H1 (cell line): ENCODE measurements at regions not wholly inside any gene's neighbourhood (a gene's known extent, or its start where the extent isn't known, plus 50 kb on each side); places are given as distances from the start of the nearest gene placed in this dataset.

ENCODE experiments used
- CTCF ChIA-PET: fragments of 300-600 bp; sonication (Branson Sonifier 250); formaldehyde crosslinking; loops from one replicate; lab custom pipeline; 2021; ENCODE audit not compliant: partially characterized antibody; lab: Charles Lee
- POLR2A ChIA-PET: fragments of 300-600 bp; sonication (Branson Sonifier 250); formaldehyde crosslinking; loops from one replicate; lab custom pipeline; 2021; ENCODE audit warnings: inconsistent platforms; ENCODE audit not compliant: partially characterized antibody; lab: Charles Lee
- DNase-seq, 2 experiments: peaks; one replicate each; pipeline versions ENCODE4 v3.0.0 to v3.0.0-alpha.2; 2010 to 2022; ENCODE audit warnings: low spot score in 2 of 2, low read depth in 1 of 2, mixed read lengths in 1 of 2
- FAIRE-seq: peaks from 2 replicates; lab custom pipeline; 2011; peaks lifted over from hg19 to GRCh38; lab: Jason Lieb, UNC
- H2AFZ ChIP-seq: 2 replicates; pipeline ENCODE4 v1.8.1; 2012; ENCODE audit warnings: low read length, inconsistent platforms
- H2AK5ac ChIP-seq: 2 replicates; pipeline ENCODE4 v1.6.1; 2013; ENCODE audit warnings: low read depth, low read length
- H2BK120ac ChIP-seq: replicated peaks from 2 replicates; pipeline ENCODE3; 2013; ENCODE audit warnings: low read depth, low read length, inconsistent platforms
- H2BK12ac ChIP-seq: 2 replicates; pipeline ENCODE4 v1.6.1; 2013; ENCODE audit warnings: low read depth, low read length
- H2BK15ac ChIP-seq: 2 replicates; pipeline ENCODE4 v1.6.1; 2013; ENCODE audit warnings: low read length
- H2BK20ac ChIP-seq: 2 replicates; pipeline ENCODE4 v1.6.1; 2013; ENCODE audit warnings: low read length
- H2BK5ac ChIP-seq: 2 replicates; pipeline ENCODE4 v1.6.1; 2013; ENCODE audit warnings: low read depth, low read length
- H3K14ac ChIP-seq: 2 replicates; pipeline ENCODE4 v1.6.1; 2013; ENCODE audit warnings: inconsistent platforms; ENCODE audit not compliant: insufficient read length
- H3K18ac ChIP-seq: 2 replicates; pipeline ENCODE4 v1.6.1; 2013; ENCODE audit warnings: low read length; ENCODE audit errors: extremely low read depth
- H3K23ac ChIP-seq: 2 replicates; pipeline ENCODE4 v1.6.1; 2013; ENCODE audit warnings: inconsistent platforms; ENCODE audit not compliant: insufficient read length
- H3K23me2 ChIP-seq: 2 replicates; pipeline ENCODE4 v1.6.1; 2013; ENCODE audit warnings: low read depth, low read length
- H3K27ac ChIP-seq: 2 replicates; pipeline ENCODE4 v1.6.1; 2011; ENCODE audit warnings: low read depth, low read length, inconsistent platforms
- H3K27me3 ChIP-seq, 4 experiments: replicated peaks in 1 of 4; 1 replicate in 1 of 4; 2 replicates in 3 of 4; pipeline versions ENCODE4 v1.6.1 to v1.8.1; 2011 to 2013; ENCODE audit warnings: low read length in 3 of 4, mild to moderate bottlenecking in 3 of 4, inconsistent platforms in 2 of 4, mixed read lengths in 2 of 4, moderate library complexity in 1 of 4; ENCODE audit not compliant: control insufficient read depth in 3 of 4, insufficient read depth in 3 of 4; ENCODE audit errors: extremely low read depth in 1 of 4
- H3K36me3 ChIP-seq, 4 experiments: 2 replicates each; pipeline versions ENCODE4 v1.6.1 to v1.8.1; 2011 to 2013; ENCODE audit warnings: mild to moderate bottlenecking in 4 of 4, low read length in 3 of 4, moderate library complexity in 2 of 4, control low read depth in 1 of 4, inconsistent platforms in 1 of 4; ENCODE audit not compliant: insufficient read depth in 4 of 4, control insufficient read depth in 2 of 4
- H3K4ac ChIP-seq: replicated peaks from 2 replicates; pipeline ENCODE3; 2013; ENCODE audit warnings: low read length, low read depth, mixed read lengths, inconsistent platforms; ENCODE audit not compliant: insufficient read length
- H3K4me1 ChIP-seq, 4 experiments: replicated peaks in 1 of 4; 1 replicate in 1 of 4; 2 replicates in 3 of 4; pipeline versions ENCODE4 v1.6.1 to v1.8.1; 2011 to 2013; ENCODE audit warnings: low read length in 3 of 4, inconsistent platforms in 2 of 4, mixed read lengths in 1 of 4; ENCODE audit not compliant: insufficient read depth in 4 of 4, control insufficient read depth in 3 of 4
- H3K4me2 ChIP-seq, 2 experiments: 2 replicates each; pipeline versions ENCODE4 v1.6.1 to v1.8.1; 2011 to 2013; ENCODE audit warnings: low read depth in 2 of 2, low read length in 2 of 2, control low read depth in 1 of 2, inconsistent platforms in 1 of 2, mild to moderate bottlenecking in 1 of 2; ENCODE audit not compliant: insufficient read depth in 1 of 2
- H3K4me3 ChIP-seq, 4 experiments: fragments of 200-600, 300-600 bp in 1 of 4; sonication (generic), shearing (Covaris generic), sonication (Bioruptor Twin) in 1 of 4; 2 replicates each; pipeline versions ENCODE4 v1.5.1 to v1.8.1; 2011 to 2016; ENCODE audit warnings: low read length in 4 of 4, low read depth in 3 of 4, control low read depth in 2 of 4, inconsistent platforms in 2 of 4, mild to moderate bottlenecking in 2 of 4, mixed read lengths in 1 of 4, moderate library complexity in 1 of 4; ENCODE audit not compliant: insufficient read depth in 2 of 4; ENCODE audit errors: extremely low read depth in 1 of 4
- H3K56ac ChIP-seq: replicated peaks from 2 replicates; pipeline ENCODE3; 2013; ENCODE audit warnings: low read depth, mild to moderate bottlenecking, mixed read lengths, low read length, inconsistent platforms; ENCODE audit not compliant: insufficient read length
- H3K79me1 ChIP-seq: 2 replicates; pipeline ENCODE4 v1.6.1; 2013; ENCODE audit warnings: low read depth, low read length, control low read depth
- H3K79me2 ChIP-seq, 2 experiments: 2 replicates each; pipeline versions ENCODE4 v1.6.1 to v1.8.1; 2012 to 2013; ENCODE audit warnings: low read length in 2 of 2, mild to moderate bottlenecking in 2 of 2, inconsistent platforms in 1 of 2; ENCODE audit not compliant: insufficient read depth in 2 of 2, control insufficient read depth in 1 of 2
- H3K9ac ChIP-seq, 4 experiments: replicated peaks in 1 of 4; 1 replicate in 1 of 4; 2 replicates in 3 of 4; pipeline versions ENCODE4 v1.6.1 to v1.8.1; 2011 to 2013; ENCODE audit warnings: low read depth in 3 of 4, low read length in 3 of 4, control low read depth in 2 of 4, mild to moderate bottlenecking in 2 of 4, moderate library complexity in 2 of 4, inconsistent platforms in 1 of 4; ENCODE audit errors: extremely low read depth in 1 of 4
- H3K9me3 ChIP-seq, 2 experiments: 2 replicates each; pipeline versions ENCODE4 v1.6.1 to v1.8.1; 2012 to 2013; ENCODE audit warnings: mild to moderate bottlenecking in 2 of 2, moderate library complexity in 2 of 2, control low read depth in 1 of 2, inconsistent platforms in 1 of 2, low read depth in 1 of 2, low read length in 1 of 2, mixed read lengths in 1 of 2; ENCODE audit not compliant: insufficient read depth in 2 of 2
- H4K20me1 ChIP-seq, 2 experiments: replicated peaks in 1 of 2; 2 replicates each; pipeline versions ENCODE3 to v1.8.1; 2011 to 2013; ENCODE audit warnings: inconsistent platforms in 2 of 2, low read length in 2 of 2, mild to moderate bottlenecking in 1 of 2; ENCODE audit not compliant: insufficient read depth in 2 of 2, control insufficient read depth in 1 of 2
- H4K5ac ChIP-seq: 2 replicates; pipeline ENCODE4 v1.6.1; 2013; ENCODE audit warnings: low read length, low read depth, mixed read lengths, inconsistent platforms; ENCODE audit not compliant: insufficient read length
- H4K8ac ChIP-seq: 2 replicates; pipeline ENCODE4 v1.8.0; 2013; ENCODE audit warnings: mild to moderate bottlenecking, moderate library complexity, low read length, inconsistent platforms; ENCODE audit not compliant: insufficient read depth; ENCODE audit errors: extremely low read depth
- H4K91ac ChIP-seq: replicated peaks from 2 replicates; pipeline ENCODE3; 2013; ENCODE audit warnings: low read length, mixed read lengths, inconsistent platforms; ENCODE audit not compliant: insufficient read length
- EGR1 ChIP-seq: IDR thresholded peaks from 2 replicates; pipeline ENCODE4 v1.6.1; 2011; ENCODE audit warnings: low read depth, low read length, borderline replicate concordance
- FOSL1 ChIP-seq: IDR thresholded peaks from 2 replicates; pipeline ENCODE4 v1.6.1; 2011; ENCODE audit warnings: mild to moderate bottlenecking, low read depth, low read length, moderate library complexity; ENCODE audit not compliant: insufficient read depth
- RBBP5 ChIP-seq: IDR thresholded peaks from 2 replicates; pipeline ENCODE4 v1.7.1; 2012; ENCODE audit warnings: low read depth, mild to moderate bottlenecking, inconsistent platforms, low read length, moderate library complexity, borderline replicate concordance
- RXRA ChIP-seq: IDR thresholded peaks from 2 replicates; pipeline ENCODE4 v1.6.1; 2011; ENCODE audit warnings: low read depth, mild to moderate bottlenecking, low read length, moderate library complexity; ENCODE audit not compliant: insufficient read depth
- SP2 ChIP-seq: IDR thresholded peaks from 2 replicates; pipeline ENCODE4 v1.6.1; 2012; ENCODE audit warnings: mild to moderate bottlenecking, low read length, inconsistent platforms
- SP4 ChIP-seq: IDR thresholded peaks from 2 replicates; pipeline ENCODE4 v1.6.1; 2012; ENCODE audit warnings: low read length, inconsistent platforms
- TBP ChIP-seq: IDR thresholded peaks from 2 replicates; pipeline ENCODE4 v1.6.1; 2011; ENCODE audit warnings: low read depth, low read length, improper control_type of control experiment
- TCF12 ChIP-seq: IDR thresholded peaks from 2 replicates; pipeline ENCODE4 v1.6.1; 2011; ENCODE audit warnings: low read depth, mild to moderate bottlenecking, low read length
- YY1 ChIP-seq: IDR thresholded peaks from 2 replicates; pipeline ENCODE4 v1.6.1; 2011; ENCODE audit warnings: low read depth, mild to moderate bottlenecking, low read length
- WGBS, 2 experiments: shearing (Covaris generic) in 1 of 2; methylation state at CpG; one replicate each; pipeline versions ENCODE4 v1.1.6 to v1.1.7; 2013 to 2015; ENCODE audit warnings: low lambda C conversion rate in 2 of 2, mixed read lengths in 2 of 2, inconsistent platforms in 1 of 2, low coverage in 1 of 2, missing lambda C conversion rate in 1 of 2; ENCODE audit not compliant: insufficient replicate concordance in 2 of 2, insufficient coverage in 1 of 2, insufficient read length in 1 of 2; ENCODE audit errors: extremely low coverage in 1 of 2, missing lambda C conversion rate in 1 of 2; 5-methylcytosine and 5-hydroxymethylcytosine counted together
- TF ChIP-seq, protein P1 (sequence below): IDR thresholded peaks from 2 replicates; pipeline ENCODE4 v1.6.1; 2011; ENCODE audit warnings: low read depth, mild to moderate bottlenecking, low read length; ENCODE audit not compliant: insufficient read depth
- TF ChIP-seq, protein P2 (sequence below): IDR thresholded peaks from 2 replicates; pipeline ENCODE4 v1.6.1; 2012; ENCODE audit warnings: low read length, inconsistent platforms
- TF ChIP-seq, protein P3 (sequence below): IDR thresholded peaks from 2 replicates; pipeline ENCODE4 v1.6.1; 2011; ENCODE audit warnings: low read length, improper control_type of control experiment

DNA sequence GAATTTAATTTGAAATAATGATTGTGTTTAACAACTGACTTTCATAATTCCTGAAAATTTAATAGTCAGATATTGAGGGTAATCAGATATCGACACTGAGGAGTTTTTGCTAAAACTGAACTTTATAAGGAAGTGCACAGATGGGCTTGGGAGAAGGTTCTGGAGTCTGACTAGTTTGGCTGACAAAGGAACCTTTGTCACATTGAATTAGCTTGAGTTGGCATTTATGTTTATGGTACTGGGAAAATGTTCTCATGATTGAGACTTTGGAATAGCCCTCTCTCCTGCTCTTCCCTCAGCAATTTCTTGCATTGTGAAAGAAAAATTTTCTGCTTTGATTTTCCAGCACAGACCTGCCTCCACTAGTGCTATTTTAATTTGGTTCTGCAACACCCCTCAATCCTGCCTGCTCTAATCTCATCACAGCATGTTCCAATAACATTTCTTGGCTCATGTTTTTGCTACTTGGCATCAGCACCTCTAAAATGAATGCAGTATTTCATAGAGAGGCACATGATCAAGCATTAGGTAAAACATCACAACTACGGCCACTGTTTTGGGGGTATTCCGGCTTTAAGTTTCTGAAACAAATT lies 133.9 kb upstream of the FSHR start:
- H3K56ac ChIP-seq = no peak overlapping the region
- no peaks in the 10 kb centered on the region for H3K4me1 ChIP-seq
- no peak overlapping the region for H3K9ac ChIP-seq
- no peak overlapping the region for H2AK5ac ChIP-seq
- no peak overlapping the region for H3K4ac ChIP-seq
- 94% methylated on average over 3 of the region's 3 CpGs; no CpG with 5 or more reads in 1 of the 2 experiments for WGBS, 2 experiments
- H3K79me2 ChIP-seq = no peaks in the 10 kb centered on the region
- H2BK15ac ChIP-seq = no peak overlapping the region
- no peak overlapping the region for H3K4me3 ChIP-seq
- H4K8ac ChIP-seq = no peak overlapping the region
- H3K27ac ChIP-seq = no peak overlapping the region
- H4K91ac ChIP-seq = no peak overlapping the region
- H4K20me1 ChIP-seq = no peaks in the 10 kb centered on the region
- H4K5ac ChIP-seq = no peak overlapping the region
- H3K27me3 ChIP-seq = no peaks in the 10 kb centered on the region
- H3K23ac ChIP-seq = no peak overlapping the region
- no peak overlapping the region for H2BK5ac ChIP-seq
- H3K9me3 ChIP-seq = no peaks in the 10 kb centered on the region
- H3K18ac ChIP-seq = no peak overlapping the region
- no peak overlapping the region for H3K14ac ChIP-seq
- TF ChIP-seq YY1 = no peak
- TF ChIP-seq, protein P1, sequence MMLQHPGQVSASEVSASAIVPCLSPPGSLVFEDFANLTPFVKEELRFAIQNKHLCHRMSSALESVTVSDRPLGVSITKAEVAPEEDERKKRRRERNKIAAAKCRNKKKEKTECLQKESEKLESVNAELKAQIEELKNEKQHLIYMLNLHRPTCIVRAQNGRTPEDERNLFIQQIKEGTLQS = no peak
- TF ChIP-seq TBP = no peak
- TF ChIP-seq SP4 = no peak
- no peak for TF ChIP-seq SP2
- no peak for TF ChIP-seq RBBP5
- no peak for TF ChIP-seq FOSL1
- TF ChIP-seq RXRA = no peak
- no peak for TF ChIP-seq EGR1
- TF ChIP-seq TCF12 = no peak
- TF ChIP-seq, protein P2, sequence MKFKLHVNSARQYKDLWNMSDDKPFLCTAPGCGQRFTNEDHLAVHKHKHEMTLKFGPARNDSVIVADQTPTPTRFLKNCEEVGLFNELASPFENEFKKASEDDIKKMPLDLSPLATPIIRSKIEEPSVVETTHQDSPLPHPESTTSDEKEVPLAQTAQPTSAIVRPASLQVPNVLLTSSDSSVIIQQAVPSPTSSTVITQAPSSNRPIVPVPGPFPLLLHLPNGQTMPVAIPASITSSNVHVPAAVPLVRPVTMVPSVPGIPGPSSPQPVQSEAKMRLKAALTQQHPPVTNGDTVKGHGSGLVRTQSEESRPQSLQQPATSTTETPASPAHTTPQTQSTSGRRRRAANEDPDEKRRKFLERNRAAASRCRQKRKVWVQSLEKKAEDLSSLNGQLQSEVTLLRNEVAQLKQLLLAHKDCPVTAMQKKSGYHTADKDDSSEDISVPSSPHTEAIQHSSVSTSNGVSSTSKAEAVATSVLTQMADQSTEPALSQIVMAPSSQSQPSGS = no peak
- TF ChIP-seq, protein P3, sequence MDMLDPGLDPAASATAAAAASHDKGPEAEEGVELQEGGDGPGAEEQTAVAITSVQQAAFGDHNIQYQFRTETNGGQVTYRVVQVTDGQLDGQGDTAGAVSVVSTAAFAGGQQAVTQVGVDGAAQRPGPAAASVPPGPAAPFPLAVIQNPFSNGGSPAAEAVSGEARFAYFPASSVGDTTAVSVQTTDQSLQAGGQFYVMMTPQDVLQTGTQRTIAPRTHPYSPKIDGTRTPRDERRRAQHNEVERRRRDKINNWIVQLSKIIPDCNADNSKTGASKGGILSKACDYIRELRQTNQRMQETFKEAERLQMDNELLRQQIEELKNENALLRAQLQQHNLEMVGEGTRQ = no peak
- no peaks in the 10 kb centered on the region for H3K79me1 ChIP-seq
- H3K4me2 ChIP-seq = no peak overlapping the region
- H2BK120ac ChIP-seq = no peak overlapping the region
- no peaks in the 10 kb centered on the region for H3K36me3 ChIP-seq
- FAIRE-seq (no peak), DNase-seq (no peak)
- no peak overlapping the region for H2BK12ac ChIP-seq
- H2BK20ac ChIP-seq = no peak overlapping the region
- H3K23me2 ChIP-seq = no peaks in the 10 kb centered on the region
- POLR2A ChIA-PET = no interaction called here
- H2AFZ ChIP-seq = no peak overlapping the region
- CTCF ChIA-PET = no interaction called here
